Ishikawa (cell line): ENCODE measurements at regions not wholly inside any gene's neighbourhood (a gene's known extent, or its start where the extent isn't known, plus 50 kb on each side); places are given as distances from the start of the nearest gene placed in this dataset.

ENCODE experiments used
- CEBPB ChIP-seq: IDR thresholded peaks from 2 replicates; pipeline ENCODE4 v1.6.1; 2012
- CREB1 ChIP-seq: IDR thresholded peaks from 2 replicates; pipeline ENCODE4 v1.6.1; 2012; ENCODE audit warnings: low read depth
- EGR1 ChIP-seq: IDR thresholded peaks from 2 replicates; pipeline ENCODE4 v1.6.1; 2012
- EP300 ChIP-seq: IDR thresholded peaks from 2 replicates; pipeline ENCODE4 v1.6.1; 2012; ENCODE audit warnings: borderline replicate concordance
- FOXM1 ChIP-seq: IDR thresholded peaks from 2 replicates; pipeline ENCODE4 v1.6.1; 2012; ENCODE audit warnings: low read depth, borderline replicate concordance
- MAX ChIP-seq: IDR thresholded peaks from 2 replicates; pipeline ENCODE4 v1.6.1; 2012
- NFIC ChIP-seq: IDR thresholded peaks from 2 replicates; pipeline ENCODE4 v1.6.1; 2012
- RAD21 ChIP-seq: IDR thresholded peaks from 2 replicates; pipeline ENCODE4 v1.6.1; 2012; ENCODE audit warnings: low read depth
- TAF1 ChIP-seq: IDR thresholded peaks from 2 replicates; pipeline ENCODE4 v1.6.1; 2012; ENCODE audit warnings: low read depth, mild to moderate bottlenecking
- TCF12 ChIP-seq: IDR thresholded peaks from 2 replicates; pipeline ENCODE4 v1.6.1; 2012; ENCODE audit warnings: low read depth
- TEAD4 ChIP-seq: IDR thresholded peaks from 2 replicates; pipeline ENCODE4 v1.6.1; 2012
- YY1 ChIP-seq: IDR thresholded peaks from 2 replicates; pipeline ENCODE4 v1.6.1; 2012; ENCODE audit warnings: low read depth
- ZBTB7A ChIP-seq: IDR thresholded peaks from 2 replicates; pipeline ENCODE4 v1.6.1; 2012; ENCODE audit warnings: low read depth
- TF ChIP-seq, protein P1 (sequence below): IDR thresholded peaks from 2 replicates; pipeline ENCODE4 v1.6.1; 2012; ENCODE audit warnings: low read depth, mild to moderate bottlenecking
- TF ChIP-seq, protein P2 (sequence below): IDR thresholded peaks from 2 replicates; pipeline ENCODE4 v1.6.1; 2012

DNA sequence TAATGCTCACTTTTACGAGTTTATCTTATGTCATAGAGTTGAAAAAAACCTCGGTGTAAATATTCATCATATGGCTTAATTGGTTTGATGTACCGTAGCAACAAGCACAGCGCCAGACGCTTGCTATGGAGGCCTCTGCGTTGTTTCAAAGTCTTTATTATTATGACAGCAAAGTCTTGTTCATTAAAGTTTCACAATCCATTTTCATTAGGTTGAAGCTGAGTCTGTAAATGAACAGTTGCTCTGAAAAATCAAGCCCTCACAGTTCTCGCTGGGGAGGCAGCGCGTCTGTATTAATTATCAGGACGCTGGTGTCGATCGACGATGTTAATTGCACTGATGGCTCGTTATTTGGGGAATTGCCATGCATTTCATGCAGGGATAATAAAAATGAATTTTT, 185.6 kb downstream of the INSC start:
- TF ChIP-seq EP300 (no peak), CREB1 (no peak), NFIC (no peak), RAD21 (no peak)

DNA sequence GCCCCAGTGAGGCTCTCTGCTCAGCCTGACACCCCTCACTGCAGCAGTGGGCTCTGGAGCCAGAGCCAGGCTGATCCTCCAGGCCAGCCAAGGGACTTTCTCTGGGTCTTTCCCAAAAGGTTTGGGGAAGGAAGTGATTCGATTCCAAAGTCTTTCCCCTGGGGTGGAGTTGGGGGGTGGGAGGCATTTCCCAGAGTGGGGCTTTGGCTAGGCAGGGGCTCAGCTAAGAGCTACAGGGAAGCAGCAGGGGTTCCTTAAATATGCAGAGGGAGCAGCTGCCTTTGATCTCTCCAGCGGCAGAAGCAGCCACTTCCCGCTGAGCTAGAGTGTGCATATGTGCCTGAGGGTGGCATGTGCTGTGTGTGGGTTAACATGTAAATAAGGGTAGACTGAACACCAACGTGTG, 192.9 kb downstream of the INSC start:
- TF ChIP-seq MAX (no peak), RAD21 (no peak), CREB1 (no peak), TAF1 (no peak), EP300 (no peak)

GRCh38 chr11:15308840-15309239, 194.1 kb downstream of the INSC start:
- TF ChIP-seq, protein P1, sequence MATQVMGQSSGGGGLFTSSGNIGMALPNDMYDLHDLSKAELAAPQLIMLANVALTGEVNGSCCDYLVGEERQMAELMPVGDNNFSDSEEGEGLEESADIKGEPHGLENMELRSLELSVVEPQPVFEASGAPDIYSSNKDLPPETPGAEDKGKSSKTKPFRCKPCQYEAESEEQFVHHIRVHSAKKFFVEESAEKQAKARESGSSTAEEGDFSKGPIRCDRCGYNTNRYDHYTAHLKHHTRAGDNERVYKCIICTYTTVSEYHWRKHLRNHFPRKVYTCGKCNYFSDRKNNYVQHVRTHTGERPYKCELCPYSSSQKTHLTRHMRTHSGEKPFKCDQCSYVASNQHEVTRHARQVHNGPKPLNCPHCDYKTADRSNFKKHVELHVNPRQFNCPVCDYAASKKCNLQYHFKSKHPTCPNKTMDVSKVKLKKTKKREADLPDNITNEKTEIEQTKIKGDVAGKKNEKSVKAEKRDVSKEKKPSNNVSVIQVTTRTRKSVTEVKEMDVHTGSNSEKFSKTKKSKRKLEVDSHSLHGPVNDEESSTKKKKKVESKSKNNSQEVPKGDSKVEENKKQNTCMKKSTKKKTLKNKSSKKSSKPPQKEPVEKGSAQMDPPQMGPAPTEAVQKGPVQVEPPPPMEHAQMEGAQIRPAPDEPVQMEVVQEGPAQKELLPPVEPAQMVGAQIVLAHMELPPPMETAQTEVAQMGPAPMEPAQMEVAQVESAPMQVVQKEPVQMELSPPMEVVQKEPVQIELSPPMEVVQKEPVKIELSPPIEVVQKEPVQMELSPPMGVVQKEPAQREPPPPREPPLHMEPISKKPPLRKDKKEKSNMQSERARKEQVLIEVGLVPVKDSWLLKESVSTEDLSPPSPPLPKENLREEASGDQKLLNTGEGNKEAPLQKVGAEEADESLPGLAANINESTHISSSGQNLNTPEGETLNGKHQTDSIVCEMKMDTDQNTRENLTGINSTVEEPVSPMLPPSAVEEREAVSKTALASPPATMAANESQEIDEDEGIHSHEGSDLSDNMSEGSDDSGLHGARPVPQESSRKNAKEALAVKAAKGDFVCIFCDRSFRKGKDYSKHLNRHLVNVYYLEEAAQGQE = no peak
- no peak for TF ChIP-seq TAF1
- no peak for TF ChIP-seq RAD21
- TF ChIP-seq TEAD4 = no peak
- no peak for TF ChIP-seq FOXM1
- TF ChIP-seq, protein P2, sequence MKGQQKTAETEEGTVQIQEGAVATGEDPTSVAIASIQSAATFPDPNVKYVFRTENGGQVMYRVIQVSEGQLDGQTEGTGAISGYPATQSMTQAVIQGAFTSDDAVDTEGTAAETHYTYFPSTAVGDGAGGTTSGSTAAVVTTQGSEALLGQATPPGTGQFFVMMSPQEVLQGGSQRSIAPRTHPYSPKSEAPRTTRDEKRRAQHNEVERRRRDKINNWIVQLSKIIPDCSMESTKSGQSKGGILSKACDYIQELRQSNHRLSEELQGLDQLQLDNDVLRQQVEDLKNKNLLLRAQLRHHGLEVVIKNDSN = no peak
- no peak for TF ChIP-seq ZBTB7A
- no peak for TF ChIP-seq EGR1
- no peak for TF ChIP-seq NFIC
- TF ChIP-seq CEBPB = no peak
- TF ChIP-seq EP300 = no peak
- no peak for TF ChIP-seq MAX
- no peak for TF ChIP-seq YY1
- no peak for TF ChIP-seq TCF12

DNA sequence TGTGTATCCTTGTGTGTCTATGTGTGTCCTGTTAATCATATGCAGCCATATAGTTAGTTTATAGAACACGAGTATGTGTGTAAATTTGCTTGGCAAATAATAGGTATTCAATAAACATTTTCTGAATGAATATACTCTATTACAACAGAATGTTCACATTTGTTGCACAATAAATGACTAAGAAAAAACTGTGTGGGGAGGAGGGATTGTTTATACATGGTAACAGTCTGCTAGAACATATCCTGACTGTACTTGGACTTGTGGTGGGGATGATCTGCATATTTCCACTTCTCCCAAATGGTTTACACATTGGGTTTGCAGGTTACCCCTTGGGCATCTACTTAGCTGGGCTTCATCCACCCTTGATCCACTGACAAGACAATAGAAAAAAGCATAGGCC, 194.6 kb downstream of the INSC start:
- no peak for TF ChIP-seq MAX

GRCh38 chr11:15313862-15314261, 199.1 kb downstream of the INSC start:
- TF ChIP-seq MAX = no peak
- TF ChIP-seq ZBTB7A = no peak
- no peak for TF ChIP-seq CEBPB
- no peak for TF ChIP-seq TCF12
- TF ChIP-seq TEAD4 = no peak
- TF ChIP-seq RAD21 = no peak
- no peak for TF ChIP-seq NFIC
- no peak for TF ChIP-seq FOXM1
- no peak for TF ChIP-seq EP300
- no peak for TF ChIP-seq TAF1
- TF ChIP-seq YY1 = no peak
- TF ChIP-seq, protein P1 = no peak
- TF ChIP-seq, protein P2 = no peak
- TF ChIP-seq CREB1 = no peak
- TF ChIP-seq EGR1 = no peak

GRCh38 chr11:15318814-15319213, 204.1 kb downstream of the INSC start:
- TF ChIP-seq RAD21 = no peak
- no peak for TF ChIP-seq CREB1
- no peak for TF ChIP-seq CEBPB
- TF ChIP-seq EP300 = no peak
- TF ChIP-seq, protein P2 = no peak
- no peak for TF ChIP-seq MAX
- TF ChIP-seq FOXM1 = no peak
- TF ChIP-seq TCF12 = no peak
- no peak for TF ChIP-seq NFIC
- TF ChIP-seq TAF1 = no peak
- no peak for TF ChIP-seq TEAD4
- TF ChIP-seq, protein P1 = no peak
- TF ChIP-seq YY1 = no peak
- TF ChIP-seq EGR1 = no peak
